HepG2 (cell line): ENCODE measurements at regions not wholly inside any gene's neighbourhood (a gene's known extent, or its start where the extent isn't known, plus 50 kb on each side); places are given as distances from the start of the nearest gene placed in this dataset.

Experiments
- AKAP8 ChIP-seq: sonication (generic); formaldehyde crosslinking; IDR thresholded peaks from 2 replicates; pipeline ENCODE4 v1.5.1; 2020; ENCODE audit warnings: mild to moderate bottlenecking, missing genetic modification reagents
- CENPT ChIP-seq: sonication (generic); formaldehyde crosslinking; IDR thresholded peaks from 2 replicates; pipeline ENCODE4 v1.8.0; 2022; ENCODE audit warnings: low read depth, mild to moderate bottlenecking, moderate library complexity, missing genetic modification reagents
- CTCF ChIP-seq: sonication (generic); formaldehyde crosslinking; IDR thresholded peaks from 2 replicates; pipeline ENCODE4 v1.5.0; 2020; ENCODE audit warnings: mild to moderate bottlenecking, missing genetic modification reagents, moderate library complexity
- POGZ ChIP-seq: sonication (generic); formaldehyde crosslinking; IDR thresholded peaks from 2 replicates; pipeline ENCODE4 v1.4.0; 2020; ENCODE audit warnings: mild to moderate bottlenecking, missing genetic modification reagents
- SAFB2 ChIP-seq: sonication (generic); formaldehyde crosslinking; IDR thresholded peaks from 2 replicates; pipeline ENCODE4 v1.5.1; 2020; ENCODE audit warnings: missing genetic modification reagents, low read depth, mild to moderate bottlenecking, borderline replicate concordance
- U2AF2 ChIP-seq: fragments of 200-400 bp; formaldehyde crosslinking; IDR thresholded peaks from 2 replicates; pipeline ENCODE4 v1.6.1; 2017; ENCODE audit warnings: low read depth, mild to moderate bottlenecking, low read length
- ZBTB7A ChIP-seq: sonication (generic); formaldehyde crosslinking; IDR thresholded peaks from 2 replicates; pipeline ENCODE4 v1.8.0; 2022; ENCODE audit warnings: mild to moderate bottlenecking, missing genetic modification reagents
- TF ChIP-seq, protein P1 (sequence below), 2 experiments: sonication (generic) in 1 of 2; formaldehyde crosslinking in 1 of 2; IDR thresholded peaks; 2 replicates each; pipeline versions ENCODE4 v1.5.1 to v1.6.1; 2011 to 2020; ENCODE audit warnings: borderline replicate concordance in 1 of 2, low read depth in 1 of 2, low read length in 1 of 2, mild to moderate bottlenecking in 1 of 2, missing genetic modification reagents in 1 of 2, moderate library complexity in 1 of 2

- TF ChIP-seq CTCF (no peak), POGZ (CRISPR knock-in tag) (no peak), SAFB2 (CRISPR knock-in tag) (no peak), AKAP8 (CRISPR knock-in tag) (no peak), CENPT (CRISPR knock-in tag) (no peak), ZBTB7A (CRISPR knock-in tag) (no peak), U2AF2 (no peak)
- TF ChIP-seq, protein P1, sequence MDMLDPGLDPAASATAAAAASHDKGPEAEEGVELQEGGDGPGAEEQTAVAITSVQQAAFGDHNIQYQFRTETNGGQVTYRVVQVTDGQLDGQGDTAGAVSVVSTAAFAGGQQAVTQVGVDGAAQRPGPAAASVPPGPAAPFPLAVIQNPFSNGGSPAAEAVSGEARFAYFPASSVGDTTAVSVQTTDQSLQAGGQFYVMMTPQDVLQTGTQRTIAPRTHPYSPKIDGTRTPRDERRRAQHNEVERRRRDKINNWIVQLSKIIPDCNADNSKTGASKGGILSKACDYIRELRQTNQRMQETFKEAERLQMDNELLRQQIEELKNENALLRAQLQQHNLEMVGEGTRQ (IDR thresholded peaks at IDR 0.05; ENCODE audit: low read depth, low read length): no peak
- TF ChIP-seq, protein P1 (CRISPR knock-in tag; IDR thresholded peaks at IDR 0.05; ENCODE audit: borderline replicate concordance): no peak
These were observed 77.8 kb upstream of the MYL2 start for GRCh38 chr12:110998165-110998564.
